Stimulated activated naive CD8-positive, alpha-beta T cell treated with anti-CD3 and anti-CD28 coated beads, Interleukin-15, amount 100 ng/mL, for 72 hours (primary cell): ENCODE measurements at regions not wholly inside any gene's neighbourhood (a gene's known extent, or its start where the extent isn't known, plus 50 kb on each side); places are given as distances from the start of the nearest gene placed in this dataset.
"Not testable (repeated sequence)": the region's sequence is repeated elsewhere in the genome, so short reads cannot be mapped to it uniquely, and the experiment has no call there.

ENCODE experiments used
- ATAC-seq: fragments of 150-1000 bp; cut with Tn5 transposase; 2 replicates; pipeline ENCODE4 v1.10.0; 2021; ENCODE audit warnings: mild to moderate bottlenecking, moderate library complexity
- DNase-seq, 2 donors: peaks; one replicate each; pipeline ENCODE4 v3.0.0; 2021 to 2022
- H3K27ac Mint-ChIP-seq, 2 donors: one replicate each; pipeline ENCODE4 v1.8.0; 2022; ENCODE audit warnings: mild to moderate bottlenecking in 2 of 2, mixed read lengths in 2 of 2, moderate library complexity in 2 of 2
- H3K27me3 Mint-ChIP-seq: one replicate; pipeline ENCODE4 v1.8.0; 2022; ENCODE audit warnings: mixed read lengths
- H3K4me1 Mint-ChIP-seq: one replicate; pipeline ENCODE4 v1.8.0; 2022; ENCODE audit warnings: mild to moderate bottlenecking, mixed read lengths
- H3K4me3 Mint-ChIP-seq, 2 donors: one replicate each; pipeline ENCODE4 v1.8.0; 2022; ENCODE audit warnings: mild to moderate bottlenecking in 2 of 2, mixed read lengths in 2 of 2, moderate library complexity in 1 of 2
- H3K9me3 Mint-ChIP-seq, 2 donors: one replicate each; pipeline ENCODE4 v1.8.0; 2022; ENCODE audit warnings: mixed read lengths in 2 of 2

GRCh38 chr4:92241094-92241493 lies 62.7 kb upstream of the GRID2 start:
- peaks cover 8 to 14% of the 10 kb centered on the region in 2 donors for H3K9me3 Mint-ChIP-seq
- no peak overlapping the region for H3K27ac Mint-ChIP-seq
- H3K4me1 Mint-ChIP-seq, result no peaks in the 10 kb centered on the region
- H3K27me3 Mint-ChIP-seq, result no peaks in the 10 kb centered on the region
- no peak for DNase-seq
- no peak overlapping the region for H3K4me3 Mint-ChIP-seq
- ATAC-seq, result no peak

GRCh38 chr4:92246384-92246783 lies 57.4 kb upstream of the GRID2 start:
- no peaks in the 10 kb centered on the region for H3K4me1 Mint-ChIP-seq
- no peak for ATAC-seq

DNA sequence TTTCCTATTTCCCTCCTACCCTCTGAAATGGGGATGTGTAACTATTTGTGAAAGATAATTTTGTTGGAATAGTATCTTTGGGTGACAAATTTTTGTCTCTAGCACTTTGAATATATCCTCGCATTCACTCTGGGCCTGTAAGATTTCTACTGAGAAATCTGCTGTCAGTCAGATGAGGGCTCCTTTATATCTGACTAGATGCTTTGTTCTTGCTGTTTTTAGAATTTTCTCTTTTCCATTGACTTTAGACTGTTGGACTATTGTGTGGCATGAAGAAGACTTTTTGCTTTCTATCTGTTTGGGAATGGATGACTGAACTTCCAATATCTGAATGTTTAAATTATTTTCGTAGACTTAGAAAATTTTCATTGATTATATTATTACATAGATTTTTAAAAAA lies 54.2 kb upstream of the GRID2 start:
- Mint-ChIP-seq H3K4me1 (no peaks in the 10 kb centered on the region), H3K27ac (no peak overlapping the region), H3K9me3 (peaks cover 8 to 11% of the 10 kb centered on the region in 2 donors), H3K27me3 (no peaks in the 10 kb centered on the region), H3K4me3 (no peak overlapping the region)
- ATAC-seq, result no peak
- DNase-seq, result no peak

More at GRCh38 chr4:92246384-92246783, 57.4 kb upstream of the GRID2 start:
- peaks cover 0 to 11% of the 10 kb centered on the region in 2 donors for H3K9me3 Mint-ChIP-seq
- DNase-seq, result no peak
- no peak overlapping the region for H3K4me3 Mint-ChIP-seq
- H3K27ac Mint-ChIP-seq, result no peak overlapping the region
- no peaks in the 10 kb centered on the region for H3K27me3 Mint-ChIP-seq

- DNase-seq, result no peak
- H3K4me1 Mint-ChIP-seq, result no peaks in the 10 kb centered on the region
- H3K27ac Mint-ChIP-seq, result no peak overlapping the region
- no peak for ATAC-seq
- no peak overlapping the region for H3K4me3 Mint-ChIP-seq
- peaks cover 11 to 16% of the 10 kb centered on the region in 2 donors for H3K9me3 Mint-ChIP-seq
- no peaks in the 10 kb centered on the region for H3K27me3 Mint-ChIP-seq
These were observed 52.1 kb upstream of the GRID2 start for GRCh38 chr4:92251711-92252110.

GRCh38 chr4:92252358-92252757 lies 51.4 kb upstream of the GRID2 start:
- H3K9me3 Mint-ChIP-seq, result peaks cover 11 to 16% of the 10 kb centered on the region in 2 donors
- not testable (repeated sequence) for ATAC-seq, H3K4me3 Mint-ChIP-seq, H3K27ac Mint-ChIP-seq, H3K27me3 Mint-ChIP-seq, DNase-seq, H3K4me1 Mint-ChIP-seq

DNA sequence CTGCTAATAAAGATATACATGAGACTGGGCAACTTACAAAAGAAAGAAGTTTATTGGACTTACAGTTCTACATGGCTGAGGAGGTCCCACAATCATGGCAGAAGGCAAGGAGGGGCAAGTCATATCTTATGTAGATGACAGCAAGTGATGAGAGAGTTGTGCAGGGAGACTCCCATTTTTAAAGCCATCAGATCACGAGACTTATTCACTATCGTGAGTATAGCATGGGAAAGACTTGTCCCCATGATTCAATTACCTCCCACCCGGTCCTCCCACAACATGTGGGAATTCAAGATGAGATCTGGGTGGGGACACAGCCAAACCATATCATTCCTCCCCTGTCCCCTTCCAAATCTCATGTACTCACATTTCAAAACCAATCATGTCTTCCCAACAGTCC lies 50.9 kb upstream of the GRID2 start:
- no peak overlapping the region for H3K27ac Mint-ChIP-seq
- H3K4me3 Mint-ChIP-seq, result no peak overlapping the region
- no peaks in the 10 kb centered on the region for H3K27me3 Mint-ChIP-seq
- ATAC-seq, result no peak
- peaks cover 11 to 16% of the 10 kb centered on the region in 2 donors for H3K9me3 Mint-ChIP-seq
- no peak for DNase-seq
- no peaks in the 10 kb centered on the region for H3K4me1 Mint-ChIP-seq

DNA sequence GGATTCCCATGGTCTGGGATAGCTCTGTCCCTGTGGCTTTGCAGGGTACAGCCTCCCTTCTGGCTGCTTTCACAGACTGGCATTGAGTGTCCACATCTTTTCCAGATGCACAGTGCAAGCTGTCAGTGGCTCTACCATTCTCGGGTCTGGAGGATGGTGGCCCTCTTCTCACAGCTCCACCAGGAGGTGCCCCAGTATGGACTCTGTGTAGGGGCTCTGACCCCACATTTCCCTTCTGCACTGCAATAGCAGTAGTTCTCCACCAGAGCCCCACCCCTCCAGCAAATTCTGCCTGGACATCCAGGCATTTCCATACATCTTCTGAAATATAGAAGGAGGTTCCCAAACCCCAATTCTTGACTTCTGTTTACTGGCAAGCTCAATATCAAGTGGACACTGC lies 50.2 kb upstream of the GRID2 start:
- Mint-ChIP-seq H3K27me3 (no peaks in the 10 kb centered on the region), H3K9me3 (peaks cover 11 to 16% of the 10 kb centered on the region in 2 donors), H3K4me1 (no peaks in the 10 kb centered on the region), H3K4me3 (no peak overlapping the region), H3K27ac (no peak overlapping the region)
- DNase-seq (no peak), ATAC-seq (no peak)
